H9 (cell line): ENCODE measurements at regions not wholly inside any gene's neighbourhood (a gene's known extent, or its start where the extent isn't known, plus 50 kb on each side); places are given as distances from the start of the nearest gene placed in this dataset.

Source experiments
- DNase-seq: peaks from one replicate; pipeline ENCODE4 v3.0.0-alpha.2; 2017
- H2AFZ ChIP-seq: one replicate; pipeline ENCODE4 v1.6.1; 2013; ENCODE audit warnings: mild to moderate bottlenecking, low read length, control low read depth, moderate library complexity
- H2AK5ac ChIP-seq: 2 replicates; pipeline ENCODE4 v1.6.1; 2013; ENCODE audit warnings: low read length, control low read depth, mixed read lengths; ENCODE audit not compliant: insufficient read length
- H2BK120ac ChIP-seq: one replicate; pipeline ENCODE4 v1.6.1; 2013; ENCODE audit warnings: low read depth, mild to moderate bottlenecking, low read length, control low read depth, inconsistent platforms; ENCODE audit not compliant: poor library complexity, severe bottlenecking
- H2BK12ac ChIP-seq: 2 replicates; pipeline ENCODE4 v1.6.1; 2013; ENCODE audit warnings: low read length, control low read depth, mixed read lengths, low read depth; ENCODE audit not compliant: insufficient read length
- H2BK15ac ChIP-seq: 2 replicates; pipeline ENCODE4 v1.6.1; 2013; ENCODE audit warnings: low read depth, low read length, control low read depth
- H2BK20ac ChIP-seq: one replicate; pipeline ENCODE4 v1.6.1; 2013; ENCODE audit warnings: low read depth, mild to moderate bottlenecking, low read length, control low read depth, inconsistent platforms; ENCODE audit not compliant: poor library complexity, severe bottlenecking
- H2BK5ac ChIP-seq: 2 replicates; pipeline ENCODE4 v1.6.1; 2013; ENCODE audit warnings: low read length, control low read depth, mixed read lengths; ENCODE audit not compliant: insufficient read length
- H3K14ac ChIP-seq: 2 replicates; pipeline ENCODE4 v1.6.1; 2013; ENCODE audit warnings: low read length, control low read depth; ENCODE audit not compliant: insufficient read depth
- H3K18ac ChIP-seq: 2 replicates; pipeline ENCODE4 v1.6.1; 2013; ENCODE audit warnings: low read depth, mild to moderate bottlenecking, mixed read lengths, low read length, control low read depth; ENCODE audit not compliant: insufficient read length
- H3K23ac ChIP-seq: 2 replicates; pipeline ENCODE4 v1.6.1; 2013; ENCODE audit warnings: low read length, control low read depth, mixed read lengths, low read depth; ENCODE audit not compliant: insufficient read length
- H3K23me2 ChIP-seq: 2 replicates; pipeline ENCODE4 v1.6.1; 2013; ENCODE audit warnings: low read depth, mild to moderate bottlenecking, mixed read lengths, low read length, control low read depth; ENCODE audit not compliant: insufficient read length, poor library complexity, severe bottlenecking
- H3K27ac ChIP-seq: 2 replicates; pipeline ENCODE4 v1.5.1; 2013; ENCODE audit warnings: low read length, control low read depth, mixed read lengths, low read depth; ENCODE audit not compliant: insufficient read length
- H3K27me3 ChIP-seq: 2 replicates; pipeline ENCODE4 v1.6.1; 2013; ENCODE audit warnings: low read length, control low read depth, inconsistent platforms; ENCODE audit not compliant: insufficient read depth
- H3K4ac ChIP-seq: 2 replicates; pipeline ENCODE4 v1.6.1; 2013; ENCODE audit warnings: low read depth, mild to moderate bottlenecking, control low read depth, inconsistent platforms, low read length, moderate library complexity
- H3K4me1 ChIP-seq: 2 replicates; pipeline ENCODE4 v1.6.1; 2013; ENCODE audit warnings: low read length, control low read depth, inconsistent platforms; ENCODE audit not compliant: insufficient read depth
- H3K4me2 ChIP-seq: 2 replicates; pipeline ENCODE4 v1.6.1; 2013; ENCODE audit warnings: low read length, control low read depth, mixed read lengths; ENCODE audit not compliant: insufficient read length, insufficient read depth
- H3K56ac ChIP-seq: 2 replicates; pipeline ENCODE4 v1.6.1; 2013; ENCODE audit warnings: low read depth, mild to moderate bottlenecking, mixed read lengths, low read length, control low read depth; ENCODE audit not compliant: insufficient read length
- H3K79me1 ChIP-seq: 2 replicates; pipeline ENCODE4 v1.6.1; 2013; ENCODE audit warnings: low read depth, mild to moderate bottlenecking, moderate library complexity, low read length, control low read depth, inconsistent platforms; ENCODE audit not compliant: insufficient read depth, poor library complexity, severe bottlenecking
- H3K79me2 ChIP-seq: 2 replicates; pipeline ENCODE4 v1.6.1; 2013; ENCODE audit warnings: low read length, control low read depth, inconsistent platforms; ENCODE audit not compliant: insufficient read depth
- H3K9ac ChIP-seq: 2 replicates; pipeline ENCODE4 v1.6.1; 2013; ENCODE audit warnings: low read length, control low read depth, mixed read lengths; ENCODE audit not compliant: insufficient read length; ENCODE audit errors: extremely low read depth
- H3K9me3 ChIP-seq: one replicate; pipeline ENCODE4 v1.6.1; 2013; ENCODE audit warnings: low read depth, low read length, inconsistent platforms; ENCODE audit not compliant: control insufficient read depth
- H3T11ph ChIP-seq: one replicate; pipeline ENCODE4 v1.6.1; 2013; ENCODE audit warnings: mild to moderate bottlenecking, low read length, control low read depth, inconsistent platforms
- H4K20me1 ChIP-seq: one replicate; pipeline ENCODE4 v1.6.1; 2013; ENCODE audit not compliant: control insufficient read depth, insufficient read length, insufficient read depth
- H4K5ac ChIP-seq: 2 replicates; pipeline ENCODE4 v1.6.1; 2013; ENCODE audit warnings: low read depth, mild to moderate bottlenecking, mixed read lengths, low read length, control low read depth; ENCODE audit not compliant: insufficient read length
- H4K8ac ChIP-seq: replicated peaks from 2 replicates; pipeline ENCODE4 v1.6.1; 2013; ENCODE audit warnings: low read length, control low read depth, mixed read lengths, low read depth; ENCODE audit not compliant: insufficient read length
- H4K91ac ChIP-seq: 2 replicates; pipeline ENCODE4 v1.6.1; 2013; ENCODE audit warnings: low read depth, mild to moderate bottlenecking, moderate library complexity, mixed read lengths, low read length, control low read depth; ENCODE audit not compliant: insufficient read length
- H3K27ac Mint-ChIP-seq, 3 experiments: 2 replicates in 2 of 3; 3 replicates in 1 of 3; pipeline ENCODE4 v1.8.0; 2020 to 2021; ENCODE audit warnings: mixed read lengths in 3 of 3, mild to moderate bottlenecking in 1 of 3, moderate library complexity in 1 of 3
- H3K27me3 Mint-ChIP-seq: 2 replicates; pipeline ENCODE4 v1.8.0; 2021; ENCODE audit warnings: low read depth, mild to moderate bottlenecking, moderate library complexity, mixed read lengths
- H3K36me3 Mint-ChIP-seq, 3 experiments: 2 replicates in 2 of 3; 3 replicates in 1 of 3; pipeline ENCODE4 v1.8.0; 2020 to 2021; ENCODE audit warnings: low read depth in 3 of 3, mixed read lengths in 3 of 3; ENCODE audit not compliant: insufficient read depth in 1 of 3
- H3K4me1 Mint-ChIP-seq, 2 experiments: 2 replicates each; pipeline ENCODE4 v1.8.0; 2020; ENCODE audit warnings: mixed read lengths in 2 of 2
- H3K4me3 Mint-ChIP-seq, 2 experiments: 2 replicates in 1 of 2; 3 replicates in 1 of 2; pipeline ENCODE4 v1.8.0; 2020 to 2021; ENCODE audit warnings: mild to moderate bottlenecking in 2 of 2, mixed read lengths in 2 of 2, moderate library complexity in 1 of 2
- H3K9me3 Mint-ChIP-seq, 2 experiments: 2 replicates in 1 of 2; 3 replicates in 1 of 2; pipeline ENCODE4 v1.8.0; 2020; ENCODE audit warnings: mild to moderate bottlenecking in 2 of 2, mixed read lengths in 2 of 2, moderate library complexity in 1 of 2
- WGBS: extraction: QIAGEN DNeasy Blood & Tissue Kit; methylation state at CpG from one replicate; pipeline ENCODE4 v1.1.7; 2013; ENCODE audit warnings: missing lambda C conversion rate, low lambda C conversion rate, mixed read lengths; ENCODE audit not compliant: insufficient read length; ENCODE audit errors: extremely low coverage; 5-methylcytosine and 5-hydroxymethylcytosine counted together
- TF ChIP-seq, protein P1 (sequence below): fragments of 200-600 bp; sonication (generic); conservative IDR thresholded peaks from 3 replicates; pipeline ENCODE4 v1.8.0; 2021; ENCODE audit warnings: antibody characterized with exemption, mild to moderate bottlenecking

DNA sequence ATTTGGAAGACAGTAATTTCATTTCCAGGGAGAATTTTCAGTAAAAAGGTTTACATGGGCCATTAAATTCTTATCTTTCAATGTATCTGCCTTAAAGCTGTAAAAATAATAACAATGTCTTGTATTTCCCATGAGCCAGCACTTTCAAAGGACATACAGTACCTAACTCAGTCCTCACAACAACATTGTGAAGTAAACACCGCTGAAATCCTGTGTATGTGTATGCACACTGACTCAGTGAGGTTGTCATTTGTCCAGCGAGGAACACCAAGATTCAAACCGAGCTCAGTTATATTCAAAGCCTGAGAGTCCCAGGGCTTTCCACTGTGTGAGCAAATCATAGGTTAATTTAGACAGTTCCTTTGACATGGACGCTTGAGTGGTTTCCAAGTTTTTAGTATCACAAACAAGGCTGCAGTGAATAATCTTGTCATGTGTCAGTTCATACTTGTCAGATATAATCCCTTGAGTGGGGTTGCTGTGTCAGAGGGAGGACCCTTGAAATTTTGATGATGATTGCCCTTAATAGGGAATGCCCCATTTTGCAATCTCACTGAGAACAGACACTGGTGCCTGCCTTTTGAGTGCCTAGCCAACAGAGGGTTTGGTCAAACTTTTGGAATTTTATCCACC, 50.0 kb upstream of the SLC22A23 start:
- Histone ChIP-seq H3K23ac (no peak overlapping the region), H2BK20ac (no peak overlapping the region), H4K91ac (no peak overlapping the region), H3K9ac (no peak overlapping the region), H2BK120ac (no peak overlapping the region), H2BK12ac (no peak overlapping the region), H3K23me2 (no peaks in the 10 kb centered on the region), H3K4me2 (no peak overlapping the region), H2AK5ac (no peak overlapping the region), H2AFZ (no peak overlapping the region), H3K14ac (no peak overlapping the region), H4K20me1 (no peaks in the 10 kb centered on the region), H2BK5ac (no peak overlapping the region), H3K27me3 (no peaks in the 10 kb centered on the region), H3T11ph (no peak overlapping the region), H2BK15ac (no peak overlapping the region), H4K8ac (no peak overlapping the region), H3K9me3 (no peaks in the 10 kb centered on the region), H3K4ac (no peak overlapping the region), H4K5ac (no peak overlapping the region), H3K56ac (no peak overlapping the region), H3K79me1 (no peaks in the 10 kb centered on the region), H3K79me2 (no peaks in the 10 kb centered on the region), H3K27ac (no peak overlapping the region), H3K4me1 (peaks cover 9% of the 10 kb centered on the region), H3K18ac (no peak overlapping the region)
- H3K36me3 Mint-ChIP-seq, result peaks cover 0 to 2% (median 0%) of the 10 kb centered on the region in 3 experiments; a peak in 1 of 7 replicates
- TF ChIP-seq, protein P1, sequence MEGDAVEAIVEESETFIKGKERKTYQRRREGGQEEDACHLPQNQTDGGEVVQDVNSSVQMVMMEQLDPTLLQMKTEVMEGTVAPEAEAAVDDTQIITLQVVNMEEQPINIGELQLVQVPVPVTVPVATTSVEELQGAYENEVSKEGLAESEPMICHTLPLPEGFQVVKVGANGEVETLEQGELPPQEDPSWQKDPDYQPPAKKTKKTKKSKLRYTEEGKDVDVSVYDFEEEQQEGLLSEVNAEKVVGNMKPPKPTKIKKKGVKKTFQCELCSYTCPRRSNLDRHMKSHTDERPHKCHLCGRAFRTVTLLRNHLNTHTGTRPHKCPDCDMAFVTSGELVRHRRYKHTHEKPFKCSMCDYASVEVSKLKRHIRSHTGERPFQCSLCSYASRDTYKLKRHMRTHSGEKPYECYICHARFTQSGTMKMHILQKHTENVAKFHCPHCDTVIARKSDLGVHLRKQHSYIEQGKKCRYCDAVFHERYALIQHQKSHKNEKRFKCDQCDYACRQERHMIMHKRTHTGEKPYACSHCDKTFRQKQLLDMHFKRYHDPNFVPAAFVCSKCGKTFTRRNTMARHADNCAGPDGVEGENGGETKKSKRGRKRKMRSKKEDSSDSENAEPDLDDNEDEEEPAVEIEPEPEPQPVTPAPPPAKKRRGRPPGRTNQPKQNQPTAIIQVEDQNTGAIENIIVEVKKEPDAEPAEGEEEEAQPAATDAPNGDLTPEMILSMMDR, result no peak
- no peak for DNase-seq
- peaks cover 22 to 23% of the 10 kb centered on the region in 2 experiments for H3K4me1 Mint-ChIP-seq
- H3K27ac Mint-ChIP-seq, result no peak overlapping the region
- WGBS, result no CpG with 5 or more reads among the region's 4 CpGs
- no peak overlapping the region for H3K4me3 Mint-ChIP-seq
- peaks cover 7% of the 10 kb centered on the region for H3K27me3 Mint-ChIP-seq
- peaks cover 0 to 5% of the 10 kb centered on the region in 2 experiments; a peak in 3 of 5 replicates for H3K9me3 Mint-ChIP-seq
